ENCODE measurements at regions not wholly inside any gene's neighbourhood (a gene's known extent, or its start where the extent isn't known, plus 50 kb on each side); places are given as distances from the start of the nearest gene placed in this dataset.

- DNase-seq (ENCODE audit: low read depth), result no peak
- TF ChIP-seq CTCF (conservative IDR thresholded peaks at IDR 0.05; ENCODE audit: control insufficient read depth, insufficient read depth, low read depth, low read length), result no peak
- H3K4me3 ChIP-seq (ENCODE audit: control insufficient read depth, low read depth, low read length), result no peak overlapping the region
Measured at GRCh38 chr5:23579566-23579965, 72.2 kb downstream of the PRDM9 start.

- no peak for TF ChIP-seq CTCF (conservative IDR thresholded peaks at IDR 0.05; ENCODE audit: control insufficient read depth, insufficient read depth, low read depth, low read length)
- no peak for DNase-seq (ENCODE audit: low read depth)
- H3K4me3 ChIP-seq (ENCODE audit: control insufficient read depth, low read depth, low read length), result no peak overlapping the region
Measured at GRCh38 chr5:23583081-23583480, 75.7 kb downstream of the PRDM9 start.

- DNase-seq (ENCODE audit: low read depth), result no peak
- TF ChIP-seq CTCF (conservative IDR thresholded peaks at IDR 0.05; ENCODE audit: control insufficient read depth, insufficient read depth, low read depth, low read length), result no peak
Measured at GRCh38 chr5:23588841-23589326, 81.5 kb downstream of the PRDM9 start.

GRCh38 chr5:23591250-23591649, 83.8 kb downstream of the PRDM9 start:
- no peak overlapping the region for H3K4me3 ChIP-seq (ENCODE audit: control insufficient read depth, low read depth, low read length)
- TF ChIP-seq CTCF (conservative IDR thresholded peaks at IDR 0.05; ENCODE audit: control insufficient read depth, insufficient read depth, low read depth, low read length), result no peak
- no peak for DNase-seq (ENCODE audit: low read depth)

More at GRCh38 chr5:23588841-23589326, 81.5 kb downstream of the PRDM9 start:
- no peak overlapping the region for H3K4me3 ChIP-seq (ENCODE audit: control insufficient read depth, low read depth, low read length)

- no peak overlapping the region for H3K4me3 ChIP-seq (ENCODE audit: control insufficient read depth, low read depth, low read length)
- no peak for DNase-seq (ENCODE audit: low read depth)
- TF ChIP-seq CTCF (conservative IDR thresholded peaks at IDR 0.05; ENCODE audit: control insufficient read depth, insufficient read depth, low read depth, low read length), result no peak
Measured at GRCh38 chr5:23606927-23607326, 99.5 kb downstream of the PRDM9 start.

GRCh38 chr5:23612701-23613100, 105.3 kb downstream of the PRDM9 start:
- no peak for DNase-seq (ENCODE audit: low read depth)
- no peak for TF ChIP-seq CTCF (conservative IDR thresholded peaks at IDR 0.05; ENCODE audit: control insufficient read depth, insufficient read depth, low read depth, low read length)
- H3K4me3 ChIP-seq (ENCODE audit: control insufficient read depth, low read depth, low read length), result no peak overlapping the region

GRCh38 chr5:23613566-23613965, 106.2 kb downstream of the PRDM9 start:
- DNase-seq (ENCODE audit: low read depth), result no peak
- TF ChIP-seq CTCF (conservative IDR thresholded peaks at IDR 0.05; ENCODE audit: control insufficient read depth, insufficient read depth, low read depth, low read length), result no peak
- no peak overlapping the region for H3K4me3 ChIP-seq (ENCODE audit: control insufficient read depth, low read depth, low read length)
